IPS DF 4.7 (cell line): ENCODE measurements at regions not wholly inside any gene's neighbourhood (a gene's known extent, or its start where the extent isn't known, plus 50 kb on each side); places are given as distances from the start of the nearest gene placed in this dataset.

Experiments
- DNase-seq: peaks from one replicate; pipeline ENCODE4 v3.0.0-alpha.2; 2013; ENCODE audit warnings: low spot score; ENCODE audit errors: extremely low read depth

DNA sequence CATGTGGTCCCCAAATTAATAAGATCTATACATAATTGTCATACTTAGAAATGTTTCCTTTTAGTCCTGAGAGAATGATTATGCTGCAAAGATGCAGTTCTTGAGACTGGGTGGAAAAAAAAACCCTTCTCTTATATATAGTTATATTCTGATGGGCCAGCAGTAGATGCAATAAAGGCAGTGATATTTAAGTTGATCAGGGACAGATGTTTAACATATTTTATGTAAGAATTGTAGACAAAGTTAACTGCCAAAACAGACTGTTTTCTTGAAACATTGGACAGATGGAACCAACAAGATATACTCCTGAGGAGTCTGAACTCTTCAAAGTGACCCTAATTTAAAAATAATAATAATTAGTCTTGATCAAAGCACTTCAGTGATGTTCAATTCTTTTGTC, 172.0 kb upstream of the LRIG1 start:
- no peak for DNase-seq

GRCh38 chr3:66673293-66673692, 172.5 kb upstream of the LRIG1 start:
- DNase-seq, result no peak

DNA sequence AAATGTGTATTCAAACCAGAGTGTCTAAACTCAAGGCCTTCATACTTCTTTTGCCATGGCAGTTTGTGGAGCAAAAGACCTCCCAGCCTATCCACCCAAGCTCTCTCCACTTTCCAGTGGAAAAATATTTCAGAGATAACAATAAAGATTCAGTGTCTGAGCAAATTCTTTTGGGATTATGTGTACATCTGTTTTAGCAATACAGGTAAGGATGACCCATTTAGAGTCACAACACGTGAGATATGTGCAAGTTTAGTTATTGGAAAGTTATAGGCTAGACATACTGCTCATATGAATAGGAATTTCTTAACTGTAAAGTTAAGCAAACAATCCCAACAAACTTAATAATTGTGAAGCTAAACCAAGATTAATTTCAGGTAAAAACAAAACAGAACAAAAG, 174.5 kb upstream of the LRIG1 start:
- DNase-seq, result no peak

DNA sequence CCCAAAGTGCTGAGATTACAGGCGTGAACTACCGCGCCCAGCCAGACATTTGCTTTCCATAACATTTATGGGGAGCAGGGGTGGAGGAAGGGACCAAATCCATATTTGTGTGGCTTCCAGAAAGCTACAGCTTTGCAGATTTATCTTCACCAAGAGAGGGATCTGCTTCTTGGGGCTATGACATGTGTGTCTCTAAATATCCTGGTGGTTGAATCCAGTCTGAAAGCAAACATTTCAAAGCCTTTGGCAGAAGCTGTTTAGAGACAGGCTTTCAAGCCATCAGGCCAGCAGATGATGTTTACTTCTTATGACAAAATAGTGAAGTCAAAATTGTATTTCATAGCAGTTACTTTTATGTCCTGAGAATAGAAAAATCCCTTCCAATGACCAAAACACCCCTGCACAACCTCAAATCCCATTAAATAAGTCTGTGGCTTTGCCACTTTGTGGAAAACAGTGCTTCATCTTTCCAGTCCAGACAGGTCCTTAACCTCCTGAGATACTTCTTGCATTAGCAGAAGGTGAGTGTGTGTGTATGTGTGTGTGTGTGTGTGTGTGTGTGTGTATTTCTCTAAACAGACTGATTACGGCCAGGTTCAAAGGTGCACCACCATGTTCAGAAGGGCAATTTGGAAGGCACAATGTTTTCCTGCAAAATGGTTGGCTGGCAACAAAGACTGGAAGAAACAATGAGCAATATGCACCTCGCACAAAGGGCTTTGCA, 191.4 kb upstream of the LRIG1 start:
- no peak for DNase-seq

GRCh38 chr3:66692766-66693150, 191.9 kb upstream of the LRIG1 start:
- DNase-seq, result no peak

GRCh38 chr3:66693461-66694031, 192.7 kb upstream of the LRIG1 start:
- no peak for DNase-seq

GRCh38 chr3:66702126-66702525, 201.3 kb upstream of the LRIG1 start:
- DNase-seq, result no peak

GRCh38 chr3:66703501-66703900, 202.7 kb upstream of the LRIG1 start:
- DNase-seq, result no peak

DNA sequence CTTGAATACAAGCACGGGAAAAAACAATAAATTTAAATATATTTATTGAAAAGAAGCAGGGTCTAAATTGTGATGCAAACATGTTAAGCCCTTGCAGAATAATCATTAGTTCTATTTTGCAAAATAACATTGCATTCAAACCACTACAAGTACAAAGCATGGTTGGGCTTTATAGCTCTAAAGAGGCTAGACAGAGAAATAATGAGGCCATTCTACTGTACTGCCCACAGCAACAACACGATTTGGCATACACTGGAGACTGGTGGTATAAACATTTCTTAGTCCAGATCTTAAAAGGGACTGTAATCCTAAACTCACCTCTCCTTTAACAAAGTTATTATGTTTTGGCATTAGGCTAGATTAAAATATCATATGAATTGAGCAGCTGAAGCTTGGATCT, 204.3 kb upstream of the LRIG1 start:
- no peak for DNase-seq

GRCh38 chr3:66706890-66707289, 206.1 kb upstream of the LRIG1 start:
- no peak for DNase-seq

DNA sequence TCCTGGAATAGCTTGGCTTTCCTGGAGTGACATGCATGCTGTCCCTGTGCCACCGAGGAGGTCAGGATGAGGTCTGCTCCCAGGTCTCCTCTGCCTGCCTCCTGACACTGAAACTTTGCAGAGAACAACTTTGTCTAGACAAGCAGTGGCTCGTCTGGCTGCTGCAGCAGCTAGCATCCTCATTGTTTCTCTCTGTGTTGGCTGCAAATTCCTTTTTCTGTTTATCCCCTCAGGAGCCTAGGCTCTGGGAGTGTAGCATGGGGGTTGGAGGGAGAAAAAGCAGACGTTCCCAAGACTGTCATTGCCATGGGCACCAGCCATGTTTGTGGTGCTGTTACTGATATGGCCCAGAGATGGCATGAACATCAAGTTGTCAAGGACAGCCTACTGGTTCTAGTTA, 208.7 kb upstream of the LRIG1 start:
- no peak for DNase-seq

GRCh38 chr3:66712210-66712609, 211.4 kb upstream of the LRIG1 start:
- DNase-seq, result no peak

- DNase-seq, result no peak
These were observed 213.1 kb upstream of the LRIG1 start for GRCh38 chr3:66713921-66714320.

- DNase-seq, result no peak
These were observed 215.0 kb upstream of the LRIG1 start for GRCh38 chr3:66715806-66716205.

DNA sequence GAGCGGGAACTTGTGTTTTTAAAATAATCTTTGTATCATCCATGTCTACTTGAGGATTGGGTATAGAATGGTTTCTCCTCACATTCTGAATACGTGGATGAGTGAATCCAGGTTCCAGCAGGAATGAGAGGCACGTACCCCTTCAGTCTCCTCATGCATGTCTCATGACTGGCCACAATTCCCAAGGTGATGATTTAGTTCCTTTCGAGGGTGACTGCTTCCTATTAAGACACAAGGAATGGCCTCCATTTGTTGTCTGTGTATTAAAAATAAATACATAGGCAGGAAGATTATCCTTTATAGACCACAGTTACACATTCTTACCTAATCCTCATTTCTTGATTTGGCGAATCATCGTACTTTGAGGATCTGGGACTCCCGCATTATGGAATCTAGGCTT, 217.0 kb upstream of the LRIG1 start:
- DNase-seq, result no peak

DNA sequence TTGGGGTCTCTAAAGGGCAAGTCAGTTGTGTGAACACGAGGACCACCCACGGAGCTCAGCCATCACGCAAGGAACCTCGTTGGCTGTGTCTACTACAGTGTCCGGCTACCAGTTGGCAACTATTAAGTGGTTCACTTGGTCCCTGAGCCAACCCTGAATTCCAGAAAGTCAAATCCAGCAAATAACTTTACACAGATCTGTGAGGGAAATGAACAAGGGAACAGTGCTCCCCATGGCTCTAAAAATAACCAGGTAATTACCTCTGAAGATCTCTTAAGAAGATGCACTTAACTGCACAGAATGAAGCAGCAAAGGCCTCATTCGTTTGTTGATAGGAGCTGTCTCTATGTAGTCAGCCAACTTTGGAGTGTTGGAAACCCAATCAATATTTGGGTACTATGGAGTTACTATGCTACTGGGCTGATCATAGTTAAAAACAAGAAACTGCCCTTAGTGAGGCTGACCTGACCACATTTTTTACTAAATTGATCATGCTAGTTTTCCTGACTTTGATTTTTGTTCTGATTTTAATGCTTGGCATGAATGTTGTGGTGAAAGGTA, 219.1 kb upstream of the LRIG1 start:
- DNase-seq, result no peak

GRCh38 chr3:66720508-66720907, 219.7 kb upstream of the LRIG1 start:
- no peak for DNase-seq

DNA sequence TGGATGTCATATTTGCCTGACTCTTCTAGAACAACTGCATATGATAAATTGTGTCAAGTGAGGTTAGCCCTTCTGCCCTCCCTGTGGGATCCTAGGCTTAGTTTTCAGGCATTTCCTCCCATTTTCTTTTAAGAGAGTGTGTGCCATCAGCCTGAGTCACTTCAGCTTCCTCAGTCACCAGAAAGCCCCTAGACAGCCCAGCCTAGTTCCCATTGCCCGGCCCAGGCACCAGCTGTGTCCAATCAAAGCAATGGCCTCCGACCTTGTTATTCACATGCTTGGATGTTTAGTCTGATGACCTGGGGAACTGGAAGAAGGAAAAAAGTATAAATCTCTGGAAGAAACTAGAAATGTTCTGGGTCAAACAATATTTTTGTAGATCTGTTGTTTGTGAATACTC, 221.9 kb upstream of the LRIG1 start:
- DNase-seq, result no peak

DNA sequence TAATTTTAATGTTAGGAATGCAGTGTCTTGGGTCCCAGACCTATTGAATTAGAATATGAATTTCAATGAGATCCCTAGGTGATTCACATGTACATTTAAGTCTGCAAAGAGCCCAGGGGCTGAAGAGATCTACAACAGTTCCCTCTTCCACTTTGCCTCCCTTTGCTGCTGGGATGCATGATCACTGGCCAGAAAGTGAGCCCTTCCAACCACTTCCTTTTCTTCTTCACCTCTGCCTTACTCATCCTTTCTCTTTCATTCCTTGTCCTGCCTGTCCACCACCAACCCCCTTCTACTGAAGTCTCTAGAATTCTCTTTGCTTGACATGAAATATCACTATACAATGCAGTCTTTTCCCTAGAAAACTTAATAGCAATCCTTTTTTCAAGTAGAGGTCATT, 222.4 kb upstream of the LRIG1 start:
- DNase-seq, result no peak

DNA sequence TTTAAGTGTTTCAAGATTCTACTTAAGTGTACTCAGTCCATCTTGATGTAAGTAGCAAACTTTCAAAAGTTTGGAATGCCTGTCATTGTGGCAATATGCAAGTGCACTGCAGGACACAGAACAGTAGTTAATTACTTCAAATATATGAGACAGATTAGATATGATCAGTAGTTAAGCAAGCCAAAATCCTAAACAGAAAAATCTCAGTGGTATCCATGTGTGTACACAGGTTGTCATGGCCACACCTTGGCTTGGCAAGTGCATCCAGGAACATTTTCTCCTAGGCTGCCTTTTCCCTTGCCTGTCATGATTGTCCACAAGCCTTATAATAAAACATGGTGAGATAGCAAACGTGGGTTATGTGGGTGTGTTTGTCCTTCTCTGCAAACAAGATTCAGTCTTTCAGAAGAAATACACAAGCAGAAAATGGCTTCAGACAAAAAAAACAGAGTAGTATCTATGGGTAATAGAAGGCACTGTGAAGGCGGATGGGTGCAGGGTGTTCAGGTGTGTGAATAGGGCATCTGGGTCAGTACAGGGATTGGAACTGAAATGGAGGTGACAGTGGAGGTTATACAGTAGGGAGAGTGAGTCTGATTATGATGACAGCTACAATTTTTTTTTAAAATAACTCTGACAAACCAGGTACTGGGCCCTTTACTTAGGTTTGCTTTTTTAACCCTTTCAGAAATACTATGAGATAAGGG, 229.0 kb upstream of the LRIG1 start:
- no peak for DNase-seq

- no peak for DNase-seq
These were observed 238.0 kb upstream of the LRIG1 start for GRCh38 chr3:66738625-66739365.

DNA sequence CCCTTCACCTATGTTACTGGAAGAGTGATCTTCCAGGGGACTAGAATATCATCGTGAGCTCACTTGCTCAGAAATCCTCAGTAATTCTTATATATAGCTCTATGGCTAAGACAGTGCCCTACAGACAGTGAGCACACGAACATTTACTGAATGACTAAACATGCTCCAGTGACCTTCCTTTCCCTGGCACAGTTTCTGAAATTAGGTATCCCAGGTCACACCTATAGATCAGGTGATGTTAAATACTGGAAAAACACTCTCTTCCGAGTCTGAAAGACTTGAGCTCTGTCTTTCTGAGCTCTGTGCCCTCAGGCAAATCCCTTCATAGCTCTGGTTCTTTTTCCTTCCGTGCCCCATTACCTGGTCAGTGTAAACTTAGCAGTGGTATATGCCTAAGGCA, 239.4 kb upstream of the LRIG1 start:
- no peak for DNase-seq
